Endometrium (tissue), 2 donors: ENCODE measurements at regions not wholly inside any gene's neighbourhood (a gene's known extent, or its start where the extent isn't known, plus 50 kb on each side); places are given as distances from the start of the nearest gene placed in this dataset.

ENCODE experiments used
- FAIRE-seq: peaks from 2 replicates; lab custom pipeline; 2012; peaks lifted over from hg19 to GRCh38; lab: Jason Lieb, UNC
- donor health status: control.
- donor health status: control.

GRCh38 chr11:127632976-127633680 is 632.6 kb upstream of the KIRREL3 start:
- FAIRE-seq: no peak

GRCh38 chr11:127632546-127632945 is 632.0 kb upstream of the KIRREL3 start:
- no peak for FAIRE-seq

- FAIRE-seq: no peak
Measured at GRCh38 chr11:127631974-127632373, 631.4 kb upstream of the KIRREL3 start.

DNA sequence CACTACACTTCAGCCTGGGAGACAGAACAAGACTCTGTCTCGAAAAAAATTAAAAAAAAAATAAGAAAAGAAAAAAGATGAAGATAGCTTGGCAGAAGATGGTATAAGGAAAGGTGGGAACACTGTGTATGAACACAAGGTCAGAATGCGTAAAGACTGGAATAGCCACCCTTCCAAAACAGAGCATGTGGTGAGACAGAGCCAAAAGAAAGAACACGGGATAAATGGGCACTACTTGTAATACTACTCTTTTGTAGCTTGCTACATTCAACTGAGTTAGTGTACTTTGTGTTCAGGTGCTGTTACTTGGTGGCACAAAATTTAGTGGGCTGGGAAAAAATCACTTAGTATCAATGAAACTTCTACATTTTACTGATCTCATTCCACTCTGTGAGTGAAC is 628.6 kb upstream of the KIRREL3 start:
- FAIRE-seq: no peak

DNA sequence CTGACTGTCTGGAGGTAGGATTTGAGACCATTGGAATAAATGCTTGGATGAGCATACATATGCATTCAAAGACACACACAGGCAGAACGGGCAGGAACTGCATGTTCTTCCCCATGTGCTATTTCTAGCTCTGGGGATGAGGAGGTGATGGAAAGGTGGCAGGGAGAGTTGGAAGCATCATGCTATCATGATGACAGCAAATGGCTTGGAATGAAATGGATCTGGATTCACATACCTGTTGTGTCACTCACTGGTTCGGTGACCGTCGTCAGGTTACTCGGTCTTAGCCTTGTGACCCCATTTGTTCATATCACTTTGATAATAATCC is 627.9 kb upstream of the KIRREL3 start:
- FAIRE-seq: no peak

GRCh38 chr11:127627629-127628457 is 627.3 kb upstream of the KIRREL3 start:
- no peak for FAIRE-seq

DNA sequence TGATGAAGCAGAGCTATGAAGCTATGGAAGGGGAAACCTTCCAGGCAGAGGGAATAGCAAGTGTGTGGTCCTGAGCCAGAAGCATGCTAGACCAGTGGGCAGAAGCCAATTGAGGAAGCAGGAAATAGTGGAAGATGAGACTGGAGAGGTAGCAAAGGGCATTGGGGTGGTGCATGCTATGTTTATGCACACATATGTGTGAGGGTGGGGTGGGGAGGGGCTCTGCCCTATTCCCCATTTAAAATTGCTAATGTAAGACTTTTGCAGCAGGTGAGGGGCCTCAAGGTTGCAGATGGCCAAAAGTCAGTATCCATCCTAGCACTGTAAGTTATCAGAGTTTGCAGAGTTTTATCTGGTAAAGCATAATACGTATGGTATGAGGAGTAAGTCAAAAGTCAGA is 626.6 kb upstream of the KIRREL3 start:
- FAIRE-seq: no peak

- no peak for FAIRE-seq
Measured at GRCh38 chr11:127625402-127625801, 624.8 kb upstream of the KIRREL3 start.

DNA sequence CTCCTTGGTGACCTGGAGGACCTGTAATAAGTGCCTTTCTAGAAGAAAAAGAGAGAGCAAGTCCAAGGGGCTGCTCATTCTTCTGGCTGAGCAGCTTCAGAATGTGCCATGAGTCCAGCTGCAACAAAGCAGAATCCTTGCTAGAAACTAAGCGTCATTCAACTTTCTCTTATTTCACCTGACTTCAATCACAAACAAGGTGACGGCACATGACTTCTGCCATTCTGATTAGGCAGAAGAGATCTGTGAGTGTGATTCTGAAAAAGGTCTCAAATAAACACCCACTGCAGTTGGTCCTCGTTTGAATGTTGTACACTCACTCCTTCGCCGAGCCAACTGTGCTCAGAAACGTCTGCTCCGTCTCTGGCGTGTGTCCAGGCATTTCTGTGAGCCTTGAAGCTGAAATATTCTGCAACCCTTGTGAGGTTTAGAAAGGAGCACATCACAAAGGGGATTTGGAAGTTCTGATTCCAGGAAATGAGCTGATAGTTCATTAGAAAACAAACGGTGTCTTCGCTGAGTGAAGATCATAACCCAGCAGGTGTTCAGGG is 623.8 kb upstream of the KIRREL3 start:
- FAIRE-seq: no peak

GRCh38 chr11:127622686-127623085 is 622.1 kb upstream of the KIRREL3 start:
- FAIRE-seq: no peak

DNA sequence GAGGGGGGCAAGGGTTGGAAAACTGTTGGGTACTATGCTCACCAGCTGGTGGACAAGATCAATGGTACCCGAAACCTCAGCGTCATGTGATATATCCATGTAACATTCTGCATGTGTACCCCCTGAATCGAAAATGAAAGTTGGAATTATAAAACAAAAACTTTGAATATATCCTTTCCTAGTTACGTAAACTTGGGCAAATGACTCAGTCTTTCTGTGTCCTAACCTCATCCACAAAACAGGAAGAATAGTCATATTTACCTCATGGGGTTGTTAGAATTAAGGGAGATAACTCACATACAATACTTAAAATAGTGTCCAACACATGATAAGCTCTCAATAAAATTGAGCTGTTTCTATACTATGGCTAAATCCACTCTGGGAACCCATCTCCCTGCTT is 620.1 kb upstream of the KIRREL3 start:
- no peak for FAIRE-seq

DNA sequence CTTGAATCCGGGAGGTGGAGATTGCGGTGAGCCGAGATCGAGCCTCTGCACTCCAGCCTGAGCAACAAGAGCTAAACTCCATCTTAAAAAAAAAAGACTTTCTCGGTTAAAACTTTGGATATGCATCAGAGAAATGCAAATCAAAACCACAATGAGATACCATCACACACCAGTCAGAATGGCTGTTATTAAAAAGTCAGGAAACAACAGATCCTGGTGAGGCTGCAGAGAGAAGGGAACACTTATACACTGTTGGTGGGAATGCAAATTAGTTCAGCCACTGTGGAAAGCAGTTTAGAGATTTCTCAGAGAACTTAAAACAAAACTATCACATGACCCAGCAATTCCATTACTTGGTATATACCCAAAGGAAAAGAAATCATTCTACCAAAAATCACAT is 619.4 kb upstream of the KIRREL3 start:
- FAIRE-seq: no peak

GRCh38 chr11:127618721-127619120 is 618.2 kb upstream of the KIRREL3 start:
- FAIRE-seq: no peak

- no peak for FAIRE-seq
Measured at GRCh38 chr11:127616158-127616557, 615.6 kb upstream of the KIRREL3 start.

DNA sequence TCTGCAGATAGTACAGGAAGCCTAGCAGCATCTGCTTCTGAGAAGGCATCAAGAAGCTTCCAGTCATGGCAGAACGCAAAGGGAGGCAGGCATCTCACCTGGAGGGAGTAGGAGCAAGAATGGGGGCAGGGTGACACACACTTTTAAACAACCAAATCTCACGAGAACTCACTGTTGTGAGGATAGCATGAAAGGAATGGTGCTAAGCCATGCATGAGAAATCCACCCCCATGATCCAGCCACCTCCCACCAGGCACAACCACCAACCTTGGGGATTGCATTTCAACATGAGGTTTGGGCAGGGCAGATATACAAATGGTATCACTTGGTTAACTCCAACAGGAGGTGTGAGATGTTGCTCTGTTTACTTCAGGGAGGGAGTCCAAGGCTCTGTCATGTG is 612.0 kb upstream of the KIRREL3 start:
- no peak for FAIRE-seq

GRCh38 chr11:127609025-127609773 is 608.6 kb upstream of the KIRREL3 start:
- FAIRE-seq: no peak

DNA sequence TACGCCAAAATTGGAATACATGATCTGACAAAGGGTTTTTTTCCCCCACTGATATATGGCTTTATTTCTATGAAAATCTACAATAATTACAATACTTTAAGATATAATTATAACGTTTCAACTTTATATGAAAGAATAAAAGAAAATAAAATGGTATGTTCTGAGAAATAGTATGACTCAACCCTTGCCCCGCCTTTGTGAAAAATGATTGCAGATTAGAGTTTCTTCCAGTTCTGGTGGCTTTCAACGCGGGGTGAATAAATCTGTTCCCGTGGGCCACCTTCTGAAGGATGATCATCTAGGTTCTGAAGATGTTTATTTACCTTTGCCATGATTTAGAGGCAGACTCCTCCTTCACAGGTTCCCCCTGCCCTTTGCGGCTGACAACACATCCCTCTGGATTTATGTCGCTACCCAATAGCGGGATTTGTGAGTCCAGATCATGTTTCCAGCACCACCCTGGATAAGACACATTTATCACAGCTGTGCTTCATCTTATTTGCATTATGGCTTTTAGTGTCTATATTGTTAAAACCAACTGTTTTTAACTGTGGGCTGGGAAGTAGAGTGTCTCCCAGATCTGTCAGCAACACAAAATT is 607.0 kb upstream of the KIRREL3 start:
- FAIRE-seq: no peak

DNA sequence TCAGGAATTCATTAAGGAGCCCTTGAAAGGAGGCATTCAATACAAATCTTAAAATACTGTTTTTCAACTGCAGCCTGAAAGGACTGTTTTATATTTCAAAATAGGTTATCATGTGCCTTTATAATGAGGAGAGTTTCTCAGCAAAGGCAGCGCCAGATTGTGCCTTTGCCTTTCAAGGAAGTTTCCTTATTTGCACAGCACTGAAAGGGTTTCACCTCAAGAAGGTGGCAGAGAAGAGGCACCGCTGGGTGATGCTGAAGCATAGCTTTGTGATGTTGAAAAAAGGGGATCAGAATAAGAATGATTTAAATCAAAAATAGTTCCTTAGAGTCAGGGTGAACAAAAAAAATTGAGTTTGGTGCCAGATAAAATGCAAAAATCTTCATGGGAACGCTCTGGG is 601.0 kb upstream of the KIRREL3 start:
- no peak for FAIRE-seq

DNA sequence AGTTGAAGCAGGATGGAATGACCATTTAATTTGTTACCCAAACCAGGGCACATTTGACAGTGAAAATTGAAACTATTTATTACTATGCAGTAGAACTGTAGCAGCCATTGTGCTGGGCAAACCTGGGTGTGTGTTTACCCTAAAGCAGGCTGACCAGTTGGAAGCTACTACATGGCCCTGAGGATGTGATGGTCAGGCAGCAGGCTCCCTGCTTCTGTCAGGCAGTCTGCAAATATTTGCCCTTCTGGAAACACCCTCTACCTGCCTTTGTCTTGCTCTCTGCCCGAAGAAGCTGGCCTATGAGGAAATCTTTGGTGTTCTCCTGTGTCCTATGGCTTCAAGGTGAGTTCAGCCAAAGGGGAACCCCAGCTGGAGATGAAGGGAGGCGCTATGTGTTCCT is 600.1 kb upstream of the KIRREL3 start:
- FAIRE-seq: no peak

- FAIRE-seq: no peak
Measured at GRCh38 chr11:127598476-127598875, 597.9 kb upstream of the KIRREL3 start.

- no peak for FAIRE-seq
Measured at GRCh38 chr11:127596433-127596832, 595.9 kb upstream of the KIRREL3 start.

DNA sequence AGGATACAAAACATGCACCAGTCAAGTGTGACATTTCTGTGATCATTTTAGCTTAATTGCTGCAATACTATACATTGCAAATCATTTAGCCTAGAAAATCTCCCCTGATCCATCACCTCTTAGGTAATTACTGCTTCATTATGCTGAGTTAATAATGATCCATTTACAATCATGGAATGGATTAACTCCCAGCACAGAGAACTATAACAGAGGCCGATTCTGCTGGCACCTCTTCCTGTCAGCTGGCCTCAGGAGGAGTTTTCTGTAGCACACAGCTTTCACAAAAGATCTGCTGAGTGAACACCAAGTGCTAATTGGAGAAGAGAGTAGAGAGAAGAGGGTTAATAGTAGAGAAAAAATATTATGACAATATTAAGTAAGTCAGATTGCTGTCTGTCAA is 591.8 kb upstream of the KIRREL3 start:
- no peak for FAIRE-seq
